Right lobe of liver (tissue), 4 donors: ENCODE measurements at regions not wholly inside any gene's neighbourhood (a gene's known extent, or its start where the extent isn't known, plus 50 kb on each side); places are given as distances from the start of the nearest gene placed in this dataset.

ENCODE experiments used
- CTCF ChIP-seq, 4 donors: fragments of 200-600 bp in 3 of 4; fragments of 450-650 bp in 1 of 4; IDR thresholded peaks; one replicate each; pipeline versions ENCODE4 v1.5.1 to v1.8.0; 2016 to 2022; ENCODE audit warnings: antibody characterized with exemption in 4 of 4, mild to moderate bottlenecking in 2 of 4
- POLR2A ChIP-seq: fragments of 450-650 bp; IDR thresholded peaks from one replicate; pipeline ENCODE4 v1.6.1; 2017; ENCODE audit warnings: antibody characterized with exemption, mild to moderate bottlenecking
- donor health status: DM: no; HTN: no; CAD: no.
- donor health status: DM: no; HTN: no; CAD: no.
- donor health status: DM: no; HTN: yes; CAD: no.

- TF ChIP-seq CTCF (IDR thresholded peaks at IDR 0.05) (no peak), POLR2A (no peak)
Measured at GRCh38 chr6:9405825-9406224, 970.5 kb upstream of the SLC35B3 start.
